GM18505 (cell line): ENCODE measurements at regions not wholly inside any gene's neighbourhood (a gene's known extent, or its start where the extent isn't known, plus 50 kb on each side); places are given as distances from the start of the nearest gene placed in this dataset.

Source experiments
- ATAC-seq: cut with Tn5 transposase; IDR thresholded peaks from one replicate; pipeline ENCODE4 v1.9.1; 2021; ENCODE audit not compliant: unreplicated experiment
- POLR2A ChIP-seq: IDR thresholded peaks from 4 replicates; pipeline ENCODE4 v1.6.1; 2011; ENCODE audit warnings: borderline replicate concordance; ENCODE audit not compliant: insufficient read depth, insufficient read length; ENCODE audit errors: extremely low read depth

DNA sequence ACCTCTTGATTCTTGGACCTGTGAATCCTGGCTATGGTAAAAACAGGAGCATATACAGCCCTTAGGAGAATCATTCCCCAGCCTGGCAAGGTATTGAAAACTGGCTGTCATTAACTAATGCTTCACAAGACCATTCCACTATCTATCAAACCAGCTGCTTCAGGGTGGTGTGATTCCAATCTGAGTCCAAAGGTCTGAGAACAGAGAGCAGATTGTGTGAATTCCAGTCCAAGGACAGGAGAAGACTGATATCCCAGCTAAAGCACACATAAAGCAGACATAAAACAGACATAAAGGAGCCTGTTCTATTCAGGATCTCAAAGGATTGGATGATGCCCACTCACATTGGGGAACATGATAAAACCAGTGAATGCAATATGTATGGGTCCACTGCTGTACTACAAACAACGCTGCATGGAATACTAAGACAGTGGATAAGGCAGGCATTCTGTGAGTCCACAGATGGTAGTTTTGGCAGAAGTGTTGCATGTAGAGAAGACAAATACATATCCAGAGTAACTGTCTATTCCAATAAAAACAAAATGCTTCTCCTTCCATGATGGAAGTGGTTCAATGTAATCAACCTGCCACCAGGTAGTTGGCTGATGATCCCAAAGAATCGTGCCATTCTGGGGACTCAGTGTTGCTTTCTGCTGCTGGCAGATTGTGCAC lies 363.9 kb downstream of the KCNJ3 start:
- no peak for TF ChIP-seq POLR2A
- no peak for ATAC-seq

DNA sequence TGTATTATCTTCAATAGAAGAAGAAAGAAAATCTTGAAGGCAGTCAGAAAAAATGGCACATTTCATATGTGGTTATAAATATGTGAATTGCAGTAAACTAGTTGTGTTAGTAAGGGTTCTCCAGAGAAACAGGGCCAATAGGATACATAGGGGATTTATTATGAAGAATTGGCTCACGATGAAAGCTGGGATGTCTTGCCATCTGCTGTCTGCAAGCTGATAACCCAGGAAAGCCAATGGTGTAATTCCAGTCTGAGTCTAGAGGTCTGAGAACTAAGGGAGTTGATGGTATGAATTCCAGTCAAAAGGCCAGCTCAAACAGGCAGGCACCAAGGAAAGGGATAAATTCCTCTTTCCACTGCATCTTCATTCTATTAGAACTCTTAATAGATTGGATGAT lies 362.4 kb downstream of the KCNJ3 start:
- ATAC-seq: no peak

GRCh38 chr2:155054712-155055111 lies 356.2 kb downstream of the KCNJ3 start:
- ATAC-seq: no peak
- no peak for TF ChIP-seq POLR2A

More for the DNA sequence above, 362.4 kb downstream of the KCNJ3 start:
- no peak for TF ChIP-seq POLR2A

DNA sequence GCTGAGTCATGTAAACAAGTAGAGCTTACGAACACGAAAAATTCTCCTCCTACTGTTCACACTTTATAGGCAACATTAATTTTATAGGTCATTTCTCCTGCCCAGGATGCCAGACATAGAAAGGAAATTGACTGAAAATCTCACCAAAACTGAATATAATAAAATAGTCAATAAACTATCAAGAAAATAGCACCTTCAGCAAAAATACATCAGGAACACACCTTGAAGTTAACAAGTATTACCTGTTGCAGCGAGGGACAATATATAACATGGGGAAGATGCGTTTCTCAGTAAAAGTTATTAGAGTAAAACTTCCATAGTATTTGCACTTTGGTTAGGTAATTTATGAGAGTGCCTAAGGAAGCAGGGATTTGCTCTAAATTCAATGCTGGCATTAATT lies 344.6 kb downstream of the KCNJ3 start:
- TF ChIP-seq POLR2A: no peak
- no peak for ATAC-seq

DNA sequence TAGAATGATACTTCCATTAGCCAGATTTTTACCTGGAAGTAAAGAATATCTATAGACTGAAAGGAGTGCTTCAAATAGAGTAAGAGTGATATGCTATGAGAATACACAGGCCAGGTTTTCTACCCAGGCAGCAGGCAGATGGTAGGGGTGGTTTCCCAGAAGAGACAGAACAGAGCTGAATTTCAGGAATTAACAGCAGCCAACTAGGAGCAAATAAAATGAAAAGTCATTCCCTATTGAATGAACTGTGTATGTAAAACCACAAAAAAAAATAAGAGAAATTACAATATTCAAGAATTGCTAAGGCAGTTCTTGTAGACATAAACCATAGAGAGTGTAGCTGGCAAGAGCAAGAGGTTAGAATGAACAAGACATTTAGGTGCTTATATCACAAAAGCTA lies 336.8 kb downstream of the KCNJ3 start:
- no peak for TF ChIP-seq POLR2A

GRCh38 chr2:155033652-155034051 lies 335.2 kb downstream of the KCNJ3 start:
- no peak for ATAC-seq
- TF ChIP-seq POLR2A: no peak

More for the DNA sequence above, 336.8 kb downstream of the KCNJ3 start:
- ATAC-seq: no peak

DNA sequence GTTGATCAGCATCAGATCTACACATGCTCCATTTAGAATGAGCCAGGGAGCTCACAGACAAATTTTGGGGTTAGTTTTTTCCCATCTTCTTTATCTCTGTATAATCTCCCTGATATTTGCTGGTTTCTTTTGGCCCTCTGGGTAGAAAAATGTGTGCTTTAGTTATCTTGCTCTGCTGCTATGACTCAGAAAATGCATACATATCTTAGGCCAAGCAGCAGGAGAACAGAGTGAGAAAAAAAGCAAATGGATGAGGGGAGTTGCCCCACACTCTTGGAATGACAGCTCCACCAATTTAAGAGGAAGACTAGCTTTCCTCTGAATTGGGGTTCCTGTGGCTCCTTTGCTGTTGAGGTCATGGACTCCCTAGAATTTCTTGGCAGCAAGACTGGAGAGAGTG lies 331.8 kb downstream of the KCNJ3 start:
- ATAC-seq: no peak
- TF ChIP-seq POLR2A: no peak

DNA sequence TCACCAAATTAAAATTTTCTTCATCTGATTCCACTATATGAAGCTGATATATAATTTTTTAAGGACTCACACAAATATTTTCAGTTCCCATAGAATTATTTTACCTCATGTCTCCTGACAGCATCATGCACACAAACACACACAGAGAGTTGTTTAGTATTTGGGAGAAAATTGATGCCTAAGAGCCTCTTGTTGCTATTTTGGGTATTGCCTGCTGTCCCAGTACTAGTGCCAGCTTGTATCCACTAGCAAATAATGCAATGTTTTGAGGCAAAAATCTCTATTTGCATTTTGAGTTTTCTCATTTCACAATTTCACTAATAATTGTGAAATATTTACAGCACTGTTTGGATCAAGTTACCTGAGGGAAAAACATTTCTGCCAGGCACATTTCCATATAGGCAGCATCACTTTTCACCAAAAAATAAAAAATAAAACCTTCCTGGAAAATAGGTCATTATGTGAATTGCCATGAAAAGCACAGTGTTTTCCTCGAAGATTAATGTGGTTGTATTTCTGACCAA lies 328.2 kb downstream of the KCNJ3 start:
- TF ChIP-seq POLR2A: no peak
- ATAC-seq: no peak

- ATAC-seq: no peak
- no peak for TF ChIP-seq POLR2A
These were observed 325.2 kb downstream of the KCNJ3 start for GRCh38 chr2:155023674-155024073.

DNA sequence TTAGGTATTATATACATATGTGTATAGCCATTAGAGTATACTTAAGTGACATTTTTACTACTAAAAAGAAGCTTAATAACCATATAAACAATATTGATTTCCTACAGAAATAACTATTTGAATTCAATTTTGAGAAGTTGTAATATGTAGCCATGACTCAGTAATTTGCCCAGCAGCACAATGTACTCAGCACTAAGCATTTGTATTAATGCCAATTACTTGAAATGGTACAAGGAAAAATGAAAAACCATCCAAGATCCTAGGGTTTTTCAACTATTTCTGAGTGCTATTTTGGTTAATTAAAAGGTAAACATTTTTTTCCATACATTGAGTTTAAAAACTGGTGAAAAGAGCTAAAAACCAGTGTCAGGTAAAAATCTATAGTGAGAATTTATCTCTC lies 324.0 kb downstream of the KCNJ3 start:
- TF ChIP-seq POLR2A: no peak
- no peak for ATAC-seq

GRCh38 chr2:155021618-155022017 lies 323.1 kb downstream of the KCNJ3 start:
- TF ChIP-seq POLR2A: no peak
- no peak for ATAC-seq

DNA sequence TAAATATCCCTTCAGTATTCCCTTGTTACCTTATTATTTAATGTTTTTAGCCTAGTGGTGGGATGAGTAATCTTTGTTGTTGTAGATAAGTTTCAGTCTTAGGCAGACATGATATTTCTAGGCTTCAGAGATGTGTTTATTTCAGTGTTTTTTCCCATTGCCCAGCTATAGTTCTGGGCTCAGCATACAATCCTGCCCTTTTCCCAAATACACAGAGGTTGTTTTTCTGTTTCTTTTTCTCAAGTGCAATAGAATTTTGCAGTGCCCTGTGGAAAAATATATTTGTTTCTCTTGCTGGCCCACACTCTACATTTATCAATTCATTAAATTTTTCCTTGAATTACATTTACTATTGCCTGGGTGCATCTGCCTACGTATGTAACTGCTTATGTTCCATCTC lies 321.8 kb downstream of the KCNJ3 start:
- no peak for ATAC-seq

GRCh38 chr2:155010925-155011324 lies 312.4 kb downstream of the KCNJ3 start:
- TF ChIP-seq POLR2A: no peak
- ATAC-seq: no peak

More for the DNA sequence above, 321.8 kb downstream of the KCNJ3 start:
- no peak for TF ChIP-seq POLR2A

DNA sequence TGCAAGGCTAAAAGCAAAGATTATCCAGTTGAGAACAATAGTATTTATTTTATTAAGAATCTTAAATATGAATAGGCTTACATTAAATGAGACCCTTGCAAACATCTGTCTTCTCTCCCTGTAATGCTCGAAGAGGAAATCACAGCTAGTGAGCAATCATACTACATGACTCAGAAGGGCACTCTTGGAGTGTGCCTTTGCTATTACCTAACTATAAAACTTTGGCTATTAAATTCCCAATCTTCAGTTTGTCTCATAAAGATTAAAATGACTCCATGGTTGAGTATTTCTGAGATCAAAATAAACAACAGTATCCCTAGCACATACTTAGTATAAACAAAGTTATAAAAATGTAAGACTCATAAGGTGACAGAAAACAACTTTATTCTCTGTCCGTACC lies 296.9 kb downstream of the KCNJ3 start:
- no peak for TF ChIP-seq POLR2A
- no peak for ATAC-seq
